ENCODE measurements at regions not wholly inside any gene's neighbourhood (a gene's known extent, or its start where the extent isn't known, plus 50 kb on each side); places are given as distances from the start of the nearest gene placed in this dataset.

GRCh38 chr10:52619052-52619451 is 153.5 kb downstream of the MBL2 start:
- TF ChIP-seq CTCF (IDR thresholded peaks at IDR 0.05; ENCODE audit: insufficient read depth, low read length, severe bottlenecking), result no peak
- no peaks in the 10 kb centered on the region for H3K36me3 ChIP-seq (ENCODE audit: control insufficient read depth, insufficient read depth, low read length)
- H3K4me3 ChIP-seq (ENCODE audit: low read depth, low read length), result no peak overlapping the region
- FAIRE-seq, result no peak
- no peaks in the 10 kb centered on the region for H3K27me3 ChIP-seq (ENCODE audit: control insufficient read depth, insufficient read depth, low read length)
- DNase-seq (ENCODE audit: low read depth), result no peak

GRCh38 chr10:52621635-52622079 is 150.9 kb downstream of the MBL2 start:
- peak; percentile 68 for FAIRE-seq
- Histone ChIP-seq H3K27me3 (ENCODE audit: control insufficient read depth, insufficient read depth, low read length) (no peaks in the 10 kb centered on the region), H3K36me3 (ENCODE audit: control insufficient read depth, insufficient read depth, low read length) (no peaks in the 10 kb centered on the region), H3K4me3 (ENCODE audit: low read depth, low read length) (no peak overlapping the region)
- TF ChIP-seq CTCF (IDR thresholded peaks at IDR 0.05; ENCODE audit: insufficient read depth, low read length, severe bottlenecking), result no peak
- no peak for DNase-seq (ENCODE audit: low read depth)

- no peak for TF ChIP-seq CTCF (IDR thresholded peaks at IDR 0.05; ENCODE audit: insufficient read depth, low read length, severe bottlenecking)
- Histone ChIP-seq H3K27me3 (ENCODE audit: control insufficient read depth, insufficient read depth, low read length) (no peaks in the 10 kb centered on the region), H3K4me3 (ENCODE audit: low read depth, low read length) (no peak overlapping the region), H3K36me3 (ENCODE audit: control insufficient read depth, insufficient read depth, low read length) (no peaks in the 10 kb centered on the region)
- FAIRE-seq (no peak), DNase-seq (ENCODE audit: low read depth) (no peak)
Observed at GRCh38 chr10:52623761-52624160, 148.8 kb downstream of the MBL2 start.

- FAIRE-seq (no peak), DNase-seq (ENCODE audit: low read depth) (no peak)
- Histone ChIP-seq H3K36me3 (ENCODE audit: control insufficient read depth, insufficient read depth, low read length) (no peaks in the 10 kb centered on the region), H3K4me3 (ENCODE audit: low read depth, low read length) (no peak overlapping the region), H3K27me3 (ENCODE audit: control insufficient read depth, insufficient read depth, low read length) (no peaks in the 10 kb centered on the region)
- no peak for TF ChIP-seq CTCF (IDR thresholded peaks at IDR 0.05; ENCODE audit: insufficient read depth, low read length, severe bottlenecking)
Observed at GRCh38 chr10:52627279-52627678, 145.3 kb downstream of the MBL2 start.

DNA sequence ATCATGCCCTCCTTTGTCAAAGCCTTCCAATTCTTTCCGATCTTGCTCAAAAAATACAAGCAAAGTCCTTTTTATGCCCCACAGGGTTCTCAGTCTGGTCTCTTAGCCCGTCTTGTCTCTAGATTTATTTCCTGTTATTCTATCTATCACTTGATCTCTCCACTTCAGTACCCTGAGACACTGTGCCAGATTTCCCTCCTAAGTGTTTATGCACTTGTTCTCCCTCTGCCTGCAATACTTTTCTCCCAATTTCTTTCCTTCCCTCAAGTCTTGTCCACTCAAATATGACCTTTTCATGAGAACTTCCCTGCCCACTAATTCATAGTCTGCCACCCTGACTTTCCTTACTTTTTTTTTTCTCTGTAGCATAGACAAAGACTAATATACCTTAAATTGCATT is 141.4 kb downstream of the MBL2 start:
- H3K27me3 ChIP-seq (ENCODE audit: control insufficient read depth, insufficient read depth, low read length), result no peaks in the 10 kb centered on the region
- no peaks in the 10 kb centered on the region for H3K36me3 ChIP-seq (ENCODE audit: control insufficient read depth, insufficient read depth, low read length)
- no peak for TF ChIP-seq CTCF (IDR thresholded peaks at IDR 0.05; ENCODE audit: insufficient read depth, low read length, severe bottlenecking)
- FAIRE-seq (no peak), DNase-seq (ENCODE audit: low read depth) (no peak)
- H3K4me3 ChIP-seq (ENCODE audit: low read depth, low read length), result no peak overlapping the region

GRCh38 chr10:52631648-52632047 is 140.9 kb downstream of the MBL2 start:
- H3K4me3 ChIP-seq (ENCODE audit: low read depth, low read length), result no peak overlapping the region
- DNase-seq (ENCODE audit: low read depth) (no peak), FAIRE-seq (no peak)
- no peaks in the 10 kb centered on the region for H3K36me3 ChIP-seq (ENCODE audit: control insufficient read depth, insufficient read depth, low read length)
- H3K27me3 ChIP-seq (ENCODE audit: control insufficient read depth, insufficient read depth, low read length), result no peaks in the 10 kb centered on the region
- TF ChIP-seq CTCF (IDR thresholded peaks at IDR 0.05; ENCODE audit: insufficient read depth, low read length, severe bottlenecking), result no peak

Data from bronchial epithelial cell (primary cell).